ENCODE measurements at regions not wholly inside any gene's neighbourhood (a gene's known extent, or its start where the extent isn't known, plus 50 kb on each side); places are given as distances from the start of the nearest gene placed in this dataset.
A peak's percentile ranks its signal among the peaks of the same experiment; 100 is the strongest.

DNA sequence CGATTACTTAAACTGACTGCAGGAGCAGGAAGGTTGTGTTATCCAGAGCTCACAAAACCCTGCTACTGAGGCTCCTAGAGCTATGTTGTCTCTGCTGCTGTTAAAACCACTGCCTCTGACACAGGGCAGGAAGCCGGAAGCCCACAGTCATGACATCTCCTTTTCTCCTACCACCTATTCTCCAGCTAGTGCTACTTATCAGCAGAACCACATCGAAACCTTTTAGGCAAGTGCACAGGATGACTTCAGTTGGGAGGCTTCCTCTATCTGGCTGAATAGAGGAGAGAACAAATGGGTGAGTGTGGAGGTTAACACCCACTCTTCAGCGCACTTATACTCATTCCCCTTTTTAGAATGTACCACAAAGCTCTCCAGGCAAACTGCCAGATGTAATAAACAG lies 638.0 kb downstream of the OTOL1 start:
- peak; percentile 20 for DNase-seq

DNA sequence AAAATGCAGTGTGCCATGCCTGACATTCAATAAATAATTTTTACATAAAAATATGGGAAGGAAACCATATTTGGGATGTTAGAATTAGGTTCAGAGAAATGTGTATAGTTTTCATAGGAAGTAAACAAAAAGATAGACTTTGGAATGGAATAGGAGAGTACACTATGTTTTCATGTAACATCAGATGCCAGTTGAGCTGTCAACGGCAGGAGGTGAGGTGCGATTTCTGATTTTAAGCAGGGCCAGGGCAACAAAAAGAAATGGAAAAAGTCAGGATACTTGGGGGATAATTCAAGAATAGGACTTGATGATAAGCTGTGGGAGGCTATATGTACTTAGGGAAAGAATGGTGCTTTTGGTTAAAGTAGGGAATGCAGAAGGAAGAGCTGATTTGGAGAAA lies 639.5 kb downstream of the OTOL1 start:
- no peak for DNase-seq

DNA sequence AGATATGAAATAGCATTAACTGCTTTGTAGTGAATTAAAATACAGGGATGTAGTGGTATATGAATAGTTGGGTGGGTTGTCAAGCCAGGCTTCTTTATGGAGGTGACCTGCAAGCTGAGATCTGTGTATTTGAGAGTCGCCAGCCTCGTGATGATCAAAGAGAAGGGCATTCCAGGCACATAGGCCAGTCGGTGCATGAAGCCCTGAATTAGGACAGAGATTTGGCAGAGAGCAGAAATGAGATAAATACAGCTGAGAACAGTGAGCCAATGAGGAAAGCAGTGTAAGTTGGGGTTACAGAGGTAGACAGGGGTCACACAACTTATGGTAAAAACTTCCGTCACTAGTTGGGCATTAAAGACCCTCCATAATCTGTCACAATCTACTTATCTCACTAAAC lies 641.9 kb downstream of the OTOL1 start:
- DNase-seq: no peak

DNA sequence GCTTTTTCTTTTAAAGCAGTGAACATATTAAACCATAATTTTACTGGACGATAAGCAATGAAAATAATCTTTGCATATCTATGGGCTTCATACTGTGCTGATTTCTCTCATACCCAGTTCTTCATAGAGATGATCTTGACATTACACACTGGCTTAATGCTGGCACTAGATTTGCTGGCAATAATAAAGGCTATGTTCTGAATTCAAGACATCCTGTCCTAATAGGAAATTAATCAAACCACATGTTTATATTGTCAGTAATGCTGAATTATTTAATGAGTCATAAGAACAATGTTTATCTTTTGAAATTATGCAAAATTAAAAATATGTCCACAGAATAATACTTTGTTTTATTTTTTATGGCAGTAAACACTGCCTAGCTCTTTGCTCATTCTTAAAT lies 643.2 kb downstream of the OTOL1 start:
- DNase-seq: no peak

DNA sequence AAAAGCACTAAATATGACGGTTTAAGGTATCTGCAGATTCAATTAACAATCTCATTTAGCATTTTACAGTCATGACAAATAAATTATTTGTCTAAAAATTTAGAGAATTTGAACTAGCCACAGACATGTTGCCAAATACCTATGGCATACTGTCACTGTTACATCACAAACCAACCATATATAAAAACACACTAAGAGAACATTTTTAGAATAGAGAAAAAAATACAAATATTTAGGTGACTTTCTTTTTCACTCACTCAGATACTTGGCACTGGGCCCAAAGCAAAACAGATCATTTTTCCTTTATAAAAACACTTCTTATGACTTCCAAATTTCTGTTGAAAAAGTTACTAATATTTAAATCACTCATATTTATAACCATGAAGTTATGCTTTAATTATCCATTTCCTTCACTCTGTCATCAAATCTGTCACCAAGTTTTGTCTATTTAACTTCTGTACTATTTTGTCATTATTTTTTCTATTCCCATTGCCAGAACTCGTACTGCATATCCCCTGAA lies 644.7 kb downstream of the OTOL1 start:
- peak; percentile 92 for DNase-seq

DNA sequence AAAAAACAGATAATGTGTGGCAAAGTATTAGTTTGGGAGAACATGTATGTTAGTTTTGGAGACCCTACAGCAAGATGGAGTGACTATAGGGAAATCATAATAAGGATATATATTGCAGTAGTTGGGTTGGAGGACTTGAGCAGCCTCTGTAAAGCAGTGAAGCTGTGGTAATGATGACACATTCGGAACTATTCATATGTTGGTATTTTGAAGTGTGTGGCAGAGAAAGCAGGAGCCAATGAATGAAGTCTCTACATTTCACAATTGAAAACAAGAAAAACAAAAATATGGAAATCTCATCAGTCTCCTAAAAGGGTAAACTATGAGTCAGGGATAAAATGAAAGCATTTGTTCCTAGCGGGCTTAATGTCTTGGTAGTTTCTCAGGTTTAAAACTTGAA lies 645.9 kb downstream of the OTOL1 start:
- DNase-seq: peak; percentile 75

DNA sequence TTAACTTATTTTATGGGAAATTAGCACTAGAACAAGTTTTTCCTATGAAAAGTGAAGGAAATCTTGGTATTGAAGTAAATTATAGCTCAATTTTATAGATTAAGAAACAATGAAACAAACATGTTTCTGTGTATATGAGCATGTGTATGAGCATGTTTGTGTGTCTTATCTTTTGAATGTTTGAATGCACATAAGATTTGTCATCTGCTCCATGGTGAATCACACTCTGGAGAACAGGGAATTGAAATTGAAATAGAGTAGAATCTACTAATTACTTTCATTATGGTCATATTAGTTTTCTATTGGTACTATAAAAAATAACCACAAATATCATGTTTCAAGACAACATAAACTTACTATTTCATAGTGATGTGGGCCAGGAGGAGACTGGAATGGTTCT lies 646.6 kb downstream of the OTOL1 start:
- DNase-seq: no peak

DNA sequence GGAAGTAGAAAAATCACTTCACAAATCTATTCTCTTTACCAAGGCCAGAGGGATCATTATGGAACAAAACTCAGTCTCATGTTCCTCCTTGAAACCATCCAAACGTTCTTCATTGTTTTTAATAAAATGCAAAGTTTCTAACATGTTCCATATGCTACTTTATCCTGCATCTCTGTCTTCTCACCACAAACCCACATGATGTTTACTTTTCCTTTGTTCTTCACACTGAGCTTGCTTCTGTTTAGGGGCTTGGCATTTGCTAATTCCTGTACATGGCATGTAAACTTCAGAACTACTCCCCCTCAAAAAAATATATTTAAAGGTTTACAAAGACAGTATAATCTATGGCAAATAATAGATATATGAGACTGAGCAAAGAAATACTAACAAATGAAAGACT lies 651.4 kb downstream of the OTOL1 start:
- peak; percentile 14 for DNase-seq

DNA sequence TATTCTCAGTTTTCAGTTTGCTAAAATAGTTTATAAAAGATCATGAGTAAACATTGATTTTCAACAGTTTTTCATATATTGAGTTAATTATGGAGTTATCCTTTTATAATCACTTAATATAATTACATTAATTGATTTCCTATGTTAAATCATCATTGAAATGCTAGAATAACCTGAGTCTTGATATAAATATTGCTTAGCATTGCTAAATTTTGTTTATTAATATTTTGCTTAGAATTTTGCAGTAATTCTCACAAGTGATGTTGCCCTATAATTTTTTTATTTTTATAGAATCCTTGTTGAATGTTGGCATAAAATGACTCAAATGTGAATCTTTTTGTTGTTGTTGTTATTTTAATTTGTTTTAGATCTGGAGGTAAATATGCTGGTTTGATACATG lies 654.2 kb downstream of the OTOL1 start:
- DNase-seq: no peak

DNA sequence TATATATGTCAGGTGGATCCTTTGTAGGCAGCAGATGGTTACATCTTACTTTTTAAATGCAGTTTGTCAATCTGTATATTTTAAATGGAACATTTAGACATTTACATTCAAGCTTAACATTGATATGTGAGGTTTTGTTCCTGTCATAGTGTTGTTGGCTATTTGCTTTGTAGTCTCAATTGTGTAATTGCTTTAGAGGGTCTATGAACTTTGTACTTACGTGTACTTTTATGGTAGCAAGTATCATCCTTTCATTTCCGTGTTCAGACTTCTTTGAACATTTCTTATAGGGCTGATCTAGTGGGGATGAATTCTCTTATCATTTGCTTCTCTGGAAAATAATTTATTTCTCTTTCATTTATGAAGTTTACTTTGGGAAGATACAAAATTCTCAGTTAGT lies 656.0 kb downstream of the OTOL1 start:
- DNase-seq: no peak

DNA sequence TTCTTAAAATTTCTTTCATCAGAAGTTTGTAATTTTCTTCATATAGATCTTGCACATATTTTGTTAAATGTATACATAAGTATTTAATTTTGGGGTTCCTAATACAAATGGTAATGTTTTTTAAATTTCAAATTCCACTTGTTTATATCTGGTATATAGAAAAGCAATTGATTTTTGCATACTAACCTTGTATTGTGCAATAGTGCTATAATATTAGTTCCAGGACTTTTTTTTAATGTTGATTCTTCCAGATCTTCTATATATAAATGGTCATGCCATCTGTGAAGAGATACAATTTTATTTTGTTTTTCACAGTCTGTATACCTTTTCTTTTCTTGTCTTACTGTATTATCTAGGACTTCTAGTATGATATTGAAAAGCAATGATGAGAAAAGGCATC lies 665.0 kb downstream of the OTOL1 start:
- no peak for DNase-seq

DNA sequence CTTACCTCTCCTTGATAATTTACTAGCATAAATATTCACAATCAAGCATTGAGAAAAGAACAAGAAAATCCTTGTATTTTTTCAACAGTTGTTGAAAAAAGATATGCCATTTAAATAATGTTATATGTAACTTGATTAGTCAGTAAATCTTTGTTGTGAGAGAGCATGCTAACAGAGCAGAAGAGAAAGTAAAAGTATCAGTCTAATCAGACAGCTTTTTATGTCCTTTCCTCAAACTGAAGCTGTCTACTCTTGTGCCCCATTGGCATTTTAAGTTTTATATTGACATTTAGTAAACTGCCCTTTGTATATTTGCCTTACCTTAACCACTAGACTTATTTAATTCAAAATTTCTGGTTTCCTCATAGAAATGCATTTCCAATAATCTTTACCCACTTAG lies 668.7 kb downstream of the OTOL1 start:
- no peak for DNase-seq

DNA sequence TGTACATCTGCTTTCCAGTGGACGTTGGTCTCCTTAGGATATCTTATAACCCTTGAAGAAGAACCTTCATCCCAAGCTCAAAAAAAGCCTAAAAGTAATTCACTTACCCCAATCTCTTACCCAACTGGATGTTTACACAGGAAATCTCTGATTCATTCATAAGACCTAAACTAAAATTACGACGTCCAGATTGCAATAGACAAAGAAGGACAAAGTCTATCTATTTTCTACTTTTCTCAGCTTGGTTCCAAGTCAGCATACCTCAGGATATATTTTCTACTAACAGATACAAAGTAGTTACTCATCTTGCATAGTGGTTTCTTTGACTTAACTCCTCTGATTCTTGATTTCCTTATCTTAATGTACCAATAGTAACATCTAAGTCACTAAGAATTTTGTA lies 669.9 kb downstream of the OTOL1 start:
- no peak for DNase-seq

DNA sequence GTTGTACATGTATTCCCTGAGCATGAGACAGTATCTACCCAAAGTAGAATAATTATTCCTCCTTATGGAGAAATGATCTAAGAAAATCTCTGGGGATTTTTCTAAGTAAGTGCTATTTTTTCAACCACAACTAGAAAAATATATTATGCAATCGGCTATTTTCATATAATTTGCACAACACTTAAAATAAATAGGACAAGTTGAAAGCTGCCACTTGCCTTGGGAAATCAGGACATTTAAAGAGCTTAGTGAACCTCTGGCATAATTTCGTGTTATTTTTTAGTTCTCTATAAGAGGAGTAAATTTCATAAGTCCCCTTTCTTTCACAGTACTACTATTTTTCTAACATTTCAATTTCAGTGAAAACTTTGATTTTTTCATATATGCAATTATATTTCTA lies 672.1 kb downstream of the OTOL1 start:
- DNase-seq: no peak

DNA sequence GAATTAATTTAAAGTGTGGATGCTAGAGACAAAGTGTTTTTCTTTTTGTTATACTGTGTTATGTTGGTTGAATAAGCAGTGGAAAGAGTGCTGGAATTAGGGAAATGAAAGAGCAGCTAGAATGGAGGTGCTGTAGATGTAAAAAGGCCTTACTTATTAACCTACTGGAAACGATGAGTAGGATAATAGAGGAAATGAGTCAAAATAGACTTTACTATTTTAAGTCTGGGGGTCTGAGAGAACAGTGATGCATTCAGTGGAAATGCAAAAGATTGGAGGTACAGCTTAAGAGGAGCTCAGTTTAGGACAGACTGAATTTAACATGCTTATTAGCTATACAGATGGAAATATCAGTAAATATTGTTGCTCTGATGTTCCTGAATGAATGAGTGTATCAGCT lies 674.0 kb downstream of the OTOL1 start:
- DNase-seq: no peak

DNA sequence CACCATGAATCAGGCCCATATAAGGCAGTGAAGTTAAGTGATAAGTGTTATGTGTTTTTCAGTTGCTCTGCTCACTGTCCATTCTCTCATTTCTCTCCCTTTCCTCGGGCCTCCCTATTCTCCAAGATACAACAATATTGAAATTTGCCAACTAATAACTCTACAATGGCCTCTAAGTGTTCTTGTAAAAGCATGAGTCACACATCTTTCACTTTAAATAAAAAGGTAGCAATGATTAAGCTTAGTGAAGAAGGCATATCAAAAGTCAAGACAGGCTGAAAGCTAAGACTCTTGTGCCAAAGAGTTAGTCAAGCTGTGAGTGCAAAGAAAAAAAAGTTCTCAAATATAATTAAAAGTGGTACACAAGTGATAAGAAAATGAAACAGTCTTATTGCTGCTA lies 675.4 kb downstream of the OTOL1 start:
- no peak for DNase-seq

DNA sequence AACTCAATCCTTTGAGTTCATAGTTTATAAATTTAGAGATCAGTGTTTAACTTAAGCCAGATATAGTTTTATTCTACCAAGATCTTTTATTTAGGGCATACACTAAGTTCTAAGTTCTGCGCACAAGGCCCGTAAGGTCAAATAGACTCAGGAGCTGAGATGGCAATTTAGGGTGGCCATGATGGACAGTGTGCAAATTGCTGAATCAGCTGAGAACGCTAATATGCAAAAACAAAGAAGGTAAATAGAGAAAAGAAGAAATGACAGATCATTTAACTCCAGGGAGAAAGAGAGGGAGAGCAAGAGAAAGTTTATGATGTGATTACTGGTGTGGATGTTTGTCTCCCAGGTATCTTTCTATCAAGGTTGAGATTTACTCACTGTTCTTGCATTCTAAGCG lies 678.5 kb downstream of the OTOL1 start:
- no peak for DNase-seq

DNA sequence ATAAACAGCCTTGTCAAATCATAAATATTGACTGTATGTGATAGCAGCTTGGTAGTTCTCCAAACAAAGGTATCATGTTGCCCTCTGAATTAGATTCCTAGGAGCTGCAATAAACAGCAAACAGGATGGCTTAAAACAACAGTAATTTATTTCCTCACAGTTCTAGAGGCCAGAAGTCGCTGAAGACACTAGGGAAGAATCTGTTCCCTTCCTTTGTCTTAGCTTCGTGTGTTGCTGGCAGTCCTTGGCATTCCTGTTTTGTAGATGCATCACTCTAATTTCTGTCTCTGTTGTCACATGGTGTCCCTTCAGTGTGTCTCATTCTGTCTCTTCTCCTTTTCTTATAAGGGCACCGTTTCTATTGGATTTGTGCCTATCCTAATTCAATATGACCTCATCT lies 679.3 kb downstream of the OTOL1 start:
- no peak for DNase-seq

DNA sequence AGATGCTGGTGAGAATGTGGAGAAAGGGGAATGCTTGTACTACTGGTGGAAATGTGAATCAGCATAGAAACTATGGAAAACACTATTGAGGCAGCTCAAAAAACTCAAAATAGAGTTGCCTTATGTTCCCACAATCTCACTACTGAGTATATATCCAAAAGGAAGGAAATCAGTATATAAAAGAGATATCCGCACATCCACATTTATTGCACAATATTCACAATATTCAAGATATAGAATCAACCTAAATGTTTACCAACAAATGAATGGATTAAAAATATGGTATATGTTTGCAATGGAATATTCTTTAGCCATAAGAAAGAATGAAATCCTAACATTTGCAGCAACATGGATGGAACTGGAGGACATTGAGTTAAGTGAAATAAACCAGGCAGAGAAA lies 686.8 kb downstream of the OTOL1 start:
- no peak for DNase-seq

DNA sequence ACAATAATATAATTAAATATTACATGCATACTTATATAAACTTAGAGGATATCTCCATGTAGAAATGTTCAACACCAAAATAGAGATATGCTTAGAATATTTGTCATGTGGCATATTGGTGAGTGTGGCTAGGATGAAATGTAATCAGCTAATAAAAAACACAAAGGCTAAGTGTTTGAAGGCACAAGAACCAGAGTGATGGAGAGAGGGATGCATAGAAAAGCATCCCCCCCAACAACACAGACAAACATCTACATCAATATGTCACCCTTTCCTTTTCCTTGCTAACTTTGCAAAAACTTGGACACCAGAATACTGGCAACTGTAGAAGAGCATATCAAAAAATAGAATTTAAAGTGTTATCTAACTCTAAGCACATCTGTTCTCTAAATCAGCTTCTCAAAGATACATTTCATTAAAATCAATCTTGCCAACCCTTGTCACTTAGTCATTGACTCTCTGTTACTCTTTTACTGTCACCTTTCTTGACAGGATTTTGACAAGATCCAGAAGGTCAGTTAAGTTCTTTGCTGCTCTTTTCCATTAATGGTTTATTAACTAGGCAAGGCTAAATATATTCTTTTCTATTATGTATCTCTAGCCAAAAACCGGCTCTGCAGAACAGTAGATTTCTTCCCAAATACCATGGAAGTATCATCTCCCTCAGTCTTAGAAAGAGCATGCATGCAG lies 695.9 kb downstream of the OTOL1 start:
- DNase-seq: no peak

DNA sequence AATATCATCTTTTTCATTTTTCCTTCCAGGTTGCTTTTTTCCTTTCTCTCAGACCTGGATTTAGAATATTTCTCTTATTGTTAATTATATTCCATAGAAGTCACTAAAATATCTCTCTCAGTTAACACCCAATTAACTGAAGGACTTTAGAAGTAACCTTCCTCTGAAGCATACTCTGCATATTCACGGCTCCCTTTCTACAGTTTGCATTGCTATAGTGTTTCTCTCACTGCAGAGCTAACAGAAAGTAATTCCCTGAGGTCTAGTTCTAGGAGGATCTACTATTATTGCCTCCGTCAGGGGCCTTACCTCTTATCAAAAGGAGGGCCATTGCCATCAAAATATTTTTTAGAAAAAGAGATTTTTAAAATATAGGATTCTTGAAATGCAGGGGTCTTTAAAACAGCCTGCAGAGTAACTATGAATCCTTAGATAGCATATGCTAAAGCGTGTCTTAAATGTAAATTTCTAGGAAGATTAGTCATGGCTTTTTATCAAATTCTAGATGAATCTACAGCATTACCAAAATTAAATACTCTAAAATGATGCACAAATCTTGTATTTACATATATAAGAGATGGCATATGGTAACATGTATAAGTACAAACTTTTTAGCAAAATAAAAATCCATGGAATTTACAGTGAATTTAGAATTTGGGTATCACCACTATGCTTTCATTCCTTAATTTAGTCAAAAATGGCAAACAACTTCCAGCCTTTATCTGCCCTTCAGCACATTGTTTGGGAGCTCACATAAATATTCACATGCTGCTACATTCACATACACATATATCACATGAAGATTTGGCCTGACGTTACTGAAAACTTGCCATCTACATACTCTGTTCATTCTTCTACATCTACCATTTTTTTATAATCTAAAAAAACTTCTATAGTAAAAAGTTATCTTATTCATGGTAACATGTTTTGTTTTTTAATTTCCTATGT lies 696.8 kb downstream of the OTOL1 start:
- DNase-seq: no peak

DNA sequence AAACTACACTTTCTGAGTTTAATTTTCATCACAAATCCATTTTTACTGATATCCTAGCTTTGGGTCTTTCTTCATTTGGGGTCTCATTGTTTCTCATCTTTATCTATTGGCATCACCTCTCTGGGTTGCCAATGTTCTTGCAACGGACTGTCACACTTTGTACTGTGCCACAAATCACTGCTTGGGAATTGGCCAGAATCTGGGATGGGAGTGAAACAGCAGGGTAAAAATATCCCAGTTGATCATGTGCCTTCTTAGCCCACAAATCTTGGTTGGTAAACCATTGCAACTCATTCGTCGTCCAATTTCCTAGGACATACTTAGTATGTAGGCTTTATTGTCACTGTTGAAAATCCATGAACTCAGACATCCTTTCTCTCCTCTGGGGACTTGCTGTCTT lies 698.5 kb downstream of the OTOL1 start:
- DNase-seq: no peak

DNA sequence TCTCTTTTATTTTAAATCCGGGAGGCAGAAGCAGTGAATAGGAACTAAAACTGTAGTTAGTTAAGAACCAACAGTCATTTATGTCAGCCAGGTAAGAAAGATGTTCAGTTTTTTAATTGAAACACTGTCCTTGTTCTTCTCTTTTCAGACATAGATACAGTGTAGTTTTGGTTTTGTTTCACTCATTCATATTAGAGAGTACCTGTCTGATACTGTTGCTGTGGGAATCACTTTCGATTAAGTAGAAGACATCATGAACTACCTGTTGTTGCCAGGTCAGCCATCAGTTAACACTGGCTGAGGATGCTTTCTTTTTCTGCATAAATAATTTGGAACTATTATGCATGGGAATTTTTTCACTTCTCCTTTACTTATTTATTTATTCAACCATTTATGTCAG lies 700.4 kb downstream of the OTOL1 start:
- DNase-seq: no peak

DNA sequence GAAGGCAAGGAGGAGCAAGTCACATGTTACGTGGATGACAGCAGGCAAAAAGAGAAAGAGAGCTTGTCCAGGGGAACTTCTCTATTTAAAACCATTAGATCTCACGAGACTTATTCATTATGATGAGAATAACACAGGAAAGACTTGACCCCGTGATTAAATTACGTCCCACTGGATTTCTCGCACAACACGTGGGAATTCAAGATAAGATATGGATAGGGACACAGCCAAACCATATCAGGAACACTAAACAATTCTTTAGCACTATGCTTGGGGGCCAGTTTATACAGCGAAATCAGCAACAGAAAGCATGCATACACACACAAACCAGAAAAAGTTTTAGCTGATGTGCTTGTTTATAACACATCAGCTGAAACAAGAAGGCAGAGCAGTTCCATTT lies 704.2 kb downstream of the OTOL1 start:
- DNase-seq: no peak

Measured in fibroblast of skin of scalp (primary cell).